CD4-positive, alpha-beta T cell (primary cell): ENCODE measurements at regions not wholly inside any gene's neighbourhood (a gene's known extent, or its start where the extent isn't known, plus 50 kb on each side); places are given as distances from the start of the nearest gene placed in this dataset.

Experiments used
- ATAC-seq: fragments of 200-7000 bp; cut with Tn5 transposase; one replicate; pipeline ENCODE4 v1.10.0; 2022; ENCODE audit warnings: mild to moderate bottlenecking; ENCODE audit not compliant: poor library complexity
- CTCF ChIA-PET: fragments of 350-600 bp; sonication (Branson Sonifier 250); formaldehyde crosslinking; loops from one replicate; lab custom pipeline; 2021; ENCODE audit warnings: antibody characterized with exemption, inconsistent platforms; lab: Charles Lee
- POLR2A ChIA-PET: fragments of 350-600 bp; sonication (Branson Sonifier 250); formaldehyde crosslinking; loops from one replicate; lab custom pipeline; 2021; ENCODE audit warnings: antibody characterized with exemption, inconsistent platforms; lab: Charles Lee
- DNase-seq, 14 experiments: peaks; one replicate each; pipeline ENCODE4 v3.0.0-alpha.2; 2013 to 2020; ENCODE audit warnings: mixed read lengths in 2 of 14
- H3K27ac ChIP-seq, 2 donors: one replicate each; pipeline versions ENCODE4 v1.5.1 to v1.7.0; 2013; ENCODE audit warnings: low read length in 2 of 2, low read depth in 1 of 2, mild to moderate bottlenecking in 1 of 2
- H3K27me3 ChIP-seq, 2 experiments: 1 replicate in 1 of 2; 2 replicates in 1 of 2; pipeline versions ENCODE4 v1.6.1 to v1.7.0; 2013; ENCODE audit warnings: low read length in 2 of 2, control low read depth in 1 of 2, mild to moderate bottlenecking in 1 of 2, moderate library complexity in 1 of 2; ENCODE audit not compliant: insufficient read depth in 2 of 2, control insufficient read depth in 1 of 2
- H3K36me3 ChIP-seq: one replicate; pipeline ENCODE4 v1.6.1; 2013; ENCODE audit warnings: low read length, control low read depth; ENCODE audit not compliant: insufficient read depth
- H3K4me1 ChIP-seq: one replicate; pipeline ENCODE4 v1.6.1; 2013; ENCODE audit warnings: low read length, control low read depth; ENCODE audit not compliant: insufficient read depth
- H3K4me3 ChIP-seq: one replicate; pipeline ENCODE4 v1.5.1; 2013; ENCODE audit warnings: mild to moderate bottlenecking, low read length, moderate library complexity
- H3K9me3 ChIP-seq, 2 experiments: 1 replicate in 1 of 2; 2 replicates in 1 of 2; pipeline versions ENCODE4 v1.6.1 to v1.7.0; 2013; ENCODE audit warnings: low read length in 2 of 2, mild to moderate bottlenecking in 2 of 2, control low read depth in 1 of 2, moderate library complexity in 1 of 2; ENCODE audit not compliant: control insufficient read depth in 1 of 2, insufficient read depth in 1 of 2
- H3K27ac Mint-ChIP-seq: one replicate; pipeline ENCODE4 v1.8.0; 2020; ENCODE audit warnings: mixed read lengths
- H3K27me3 Mint-ChIP-seq: one replicate; pipeline ENCODE4 v1.8.0; 2021; ENCODE audit warnings: mixed read lengths
- H3K36me3 Mint-ChIP-seq: one replicate; pipeline ENCODE4 v1.8.0; 2021; ENCODE audit warnings: low read depth, mixed read lengths
- H3K4me1 Mint-ChIP-seq: one replicate; pipeline ENCODE4 v1.8.0; 2021; ENCODE audit warnings: low read depth, mixed read lengths
- H3K4me3 Mint-ChIP-seq: one replicate; pipeline ENCODE4 v1.8.0; 2020; ENCODE audit warnings: mild to moderate bottlenecking, mixed read lengths
- H3K9me3 Mint-ChIP-seq: one replicate; pipeline ENCODE4 v1.8.0; 2020; ENCODE audit warnings: mixed read lengths
- CTCF ChIP-seq: fragments of 200-600 bp; IDR thresholded peaks from one replicate; pipeline ENCODE4 v1.8.0; 2022; ENCODE audit warnings: antibody characterized with exemption, mild to moderate bottlenecking
- intact Hi-C, 2 experiments: fragments of 100-400 bp; cut with DNase I in 1 of 2; cut with micrococcal nuclease in 1 of 2; formaldehyde crosslinking; loops; one replicate each; pipeline versions ENCODE4 v1.15.1 to v1.9.0; 2023 to 2025; cut with DNase I, micrococcal nuclease

GRCh38 chr3:73687106-73688004 lies 62.6 kb upstream of the PDZRN3 start:
- intact Hi-C loops = no loop called here
- Mint-ChIP-seq H3K36me3 (no peaks in the 10 kb centered on the region), H3K4me1 (no peaks in the 10 kb centered on the region), H3K27me3 (peaks cover 6% of the 10 kb centered on the region), H3K9me3 (no peaks in the 10 kb centered on the region), H3K4me3 (no peak overlapping the region), H3K27ac (no peak overlapping the region)
- POLR2A ChIA-PET = no interaction called here
- Histone ChIP-seq H3K4me3 (no peak overlapping the region), H3K27ac (no peak overlapping the region), H3K36me3 (no peaks in the 10 kb centered on the region), H3K9me3 (peaks cover 0 to 4% of the 10 kb centered on the region in 2 experiments), H3K4me1 (no peaks in the 10 kb centered on the region), H3K27me3 (no peaks in the 10 kb centered on the region)
- no peak for TF ChIP-seq CTCF
- no peak for ATAC-seq
- CTCF ChIA-PET = no interaction called here
- no peak for DNase-seq

GRCh38 chr3:73685061-73685460 lies 60.3 kb upstream of the PDZRN3 start:
- DNase-seq (no peak), ATAC-seq (no peak)
- Mint-ChIP-seq H3K4me1 (no peaks in the 10 kb centered on the region), H3K9me3 (no peaks in the 10 kb centered on the region), H3K27me3 (peaks cover 6% of the 10 kb centered on the region), H3K4me3 (no peak overlapping the region), H3K27ac (no peak overlapping the region), H3K36me3 (no peaks in the 10 kb centered on the region)
- no peaks in the 10 kb centered on the region for H3K36me3 ChIP-seq
- no peaks in the 10 kb centered on the region for H3K27me3 ChIP-seq
- H3K4me1 ChIP-seq = no peaks in the 10 kb centered on the region
- no peaks in the 10 kb centered on the region for H3K9me3 ChIP-seq
- intact Hi-C loops = no loop called here
- ChIA-PET CTCF (no interaction called here), POLR2A (no interaction called here)
- no peak overlapping the region for H3K4me3 ChIP-seq
- H3K27ac ChIP-seq = no peak overlapping the region
- no peak for TF ChIP-seq CTCF

- intact Hi-C loops = no loop called here
- H3K4me3 Mint-ChIP-seq = no peak overlapping the region
- Histone ChIP-seq H3K36me3 (no peaks in the 10 kb centered on the region), H3K4me1 (no peaks in the 10 kb centered on the region), H3K27me3 (no peaks in the 10 kb centered on the region), H3K27ac (no peak overlapping the region), H3K9me3 (no peaks in the 10 kb centered on the region), H3K4me3 (no peak overlapping the region)
- H3K4me1 Mint-ChIP-seq = no peaks in the 10 kb centered on the region
- H3K36me3 Mint-ChIP-seq = no peaks in the 10 kb centered on the region
- no peak for ATAC-seq
- peaks cover 6% of the 10 kb centered on the region for H3K27me3 Mint-ChIP-seq
- ChIA-PET CTCF (no interaction called here), POLR2A (no interaction called here)
- no peak overlapping the region for H3K27ac Mint-ChIP-seq
- TF ChIP-seq CTCF = no peak
- no peaks in the 10 kb centered on the region for H3K9me3 Mint-ChIP-seq
- DNase-seq = no peak
These were observed 59.0 kb upstream of the PDZRN3 start for GRCh38 chr3:73683706-73684105.
